HCT116 (cell line): ENCODE measurements at regions not wholly inside any gene's neighbourhood (a gene's known extent, or its start where the extent isn't known, plus 50 kb on each side); places are given as distances from the start of the nearest gene placed in this dataset.

Experiments used
- CBX3 ChIP-seq: IDR thresholded peaks from 2 replicates; pipeline ENCODE4 v1.6.1; 2012; ENCODE audit warnings: low read depth
- EGR1 ChIP-seq: IDR thresholded peaks from 2 replicates; pipeline ENCODE4 v1.6.1; 2012; ENCODE audit warnings: low read depth
- EZH2 ChIP-seq: fragments of 200-600 bp; sonication (generic); IDR thresholded peaks from 2 replicates; pipeline ENCODE4 v1.6.1; 2017; ENCODE audit warnings: antibody characterized with exemption, mixed run types
- EZH2phosphoT487 ChIP-seq: fragments of 200-600 bp; IDR thresholded peaks from 2 replicates; pipeline ENCODE4 v1.6.1; 2018; ENCODE audit warnings: antibody characterized with exemption, borderline replicate concordance
- JUND ChIP-seq: IDR thresholded peaks from 2 replicates; pipeline ENCODE4 v1.6.1; 2012
- MAX ChIP-seq: IDR thresholded peaks from 2 replicates; pipeline ENCODE4 v1.6.1; 2012
- POLR2A ChIP-seq: IDR thresholded peaks from 2 replicates; pipeline ENCODE4 v1.7.0; 2011; ENCODE audit warnings: borderline replicate concordance; ENCODE audit not compliant: insufficient read depth, insufficient read length; ENCODE audit errors: extremely low read depth
- POLR2AphosphoS5 ChIP-seq: IDR thresholded peaks from 2 replicates; pipeline ENCODE4 v1.6.1; 2011; ENCODE audit warnings: mild to moderate bottlenecking, low read depth, low read length, moderate library complexity
- REST ChIP-seq: IDR thresholded peaks from 2 replicates; pipeline ENCODE4 v1.6.1; 2012; ENCODE audit warnings: low read depth
- SIN3A ChIP-seq: IDR thresholded peaks from 2 replicates; pipeline ENCODE4 v1.6.1; 2012; ENCODE audit warnings: low read depth
- TCF7L2 ChIP-seq: IDR thresholded peaks from 2 replicates; pipeline ENCODE4 v1.7.0; 2011; ENCODE audit warnings: borderline replicate concordance, inconsistent platforms; ENCODE audit not compliant: insufficient read depth, insufficient read length; ENCODE audit errors: extremely low read depth
- ZFX ChIP-seq: fragments of 450-650 bp; IDR thresholded peaks from 2 replicates; pipeline ENCODE4 v1.6.1; 2017
- TF ChIP-seq, protein P1 (sequence below), 3 experiments: fragments of 200-600 bp in 1 of 3; sonication (generic) in 1 of 3; IDR thresholded peaks in 2 of 3; conservative IDR thresholded peaks in 1 of 3; 2 replicates each; pipeline ENCODE4 v1.5.1; 2012 to 2017; ENCODE audit warnings: low read depth in 2 of 3, low read length in 2 of 3, antibody characterized with exemption in 1 of 3, borderline replicate concordance in 1 of 3, control low read depth in 1 of 3, mild to moderate bottlenecking in 1 of 3, mixed read lengths in 1 of 3, mixed run types in 1 of 3, moderate library complexity in 1 of 3; ENCODE audit not compliant: insufficient read depth in 1 of 3

DNA sequence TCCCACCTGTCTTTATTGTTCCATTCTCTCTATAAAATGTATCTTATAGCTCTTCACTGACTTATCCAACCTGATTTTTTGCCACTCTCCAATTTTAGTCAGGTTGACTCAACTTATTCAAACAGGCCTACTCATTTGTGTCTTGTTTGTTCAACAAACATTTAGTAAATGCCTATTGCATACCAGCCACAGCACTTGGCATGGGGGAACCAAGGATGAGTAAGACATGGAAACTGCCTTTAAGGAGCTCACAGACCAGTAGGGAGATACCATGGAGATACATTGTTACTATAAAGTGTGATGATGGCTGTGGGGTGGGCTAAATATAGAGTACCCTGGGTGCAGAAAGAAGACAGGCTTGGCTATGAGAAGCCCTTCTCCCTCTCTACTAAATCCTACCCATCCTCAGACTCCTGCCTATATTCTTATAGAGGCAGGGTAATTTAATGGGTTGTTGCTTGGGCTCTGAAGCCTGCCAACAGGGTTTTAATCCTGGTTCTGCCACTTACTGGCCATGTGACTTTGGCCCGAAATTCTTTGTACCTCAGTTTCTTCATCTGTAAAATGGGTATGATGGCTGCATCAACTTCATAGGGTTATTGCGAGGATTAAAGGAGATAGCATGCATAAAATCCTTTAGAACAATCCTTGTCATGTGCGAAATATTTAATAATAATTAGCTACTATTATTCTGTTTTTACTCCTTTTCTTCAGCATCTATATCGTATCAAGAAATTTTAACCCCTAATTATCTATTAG is 348.5 kb upstream of the UMPS start:
- no peak for TF ChIP-seq ZFX
- TF ChIP-seq EGR1: no peak
- TF ChIP-seq, protein P1, sequence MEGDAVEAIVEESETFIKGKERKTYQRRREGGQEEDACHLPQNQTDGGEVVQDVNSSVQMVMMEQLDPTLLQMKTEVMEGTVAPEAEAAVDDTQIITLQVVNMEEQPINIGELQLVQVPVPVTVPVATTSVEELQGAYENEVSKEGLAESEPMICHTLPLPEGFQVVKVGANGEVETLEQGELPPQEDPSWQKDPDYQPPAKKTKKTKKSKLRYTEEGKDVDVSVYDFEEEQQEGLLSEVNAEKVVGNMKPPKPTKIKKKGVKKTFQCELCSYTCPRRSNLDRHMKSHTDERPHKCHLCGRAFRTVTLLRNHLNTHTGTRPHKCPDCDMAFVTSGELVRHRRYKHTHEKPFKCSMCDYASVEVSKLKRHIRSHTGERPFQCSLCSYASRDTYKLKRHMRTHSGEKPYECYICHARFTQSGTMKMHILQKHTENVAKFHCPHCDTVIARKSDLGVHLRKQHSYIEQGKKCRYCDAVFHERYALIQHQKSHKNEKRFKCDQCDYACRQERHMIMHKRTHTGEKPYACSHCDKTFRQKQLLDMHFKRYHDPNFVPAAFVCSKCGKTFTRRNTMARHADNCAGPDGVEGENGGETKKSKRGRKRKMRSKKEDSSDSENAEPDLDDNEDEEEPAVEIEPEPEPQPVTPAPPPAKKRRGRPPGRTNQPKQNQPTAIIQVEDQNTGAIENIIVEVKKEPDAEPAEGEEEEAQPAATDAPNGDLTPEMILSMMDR (IDR thresholded peaks at IDR 0.05 in 2 of 3, conservative IDR thresholded peaks at IDR 0.05 in 1 of 3; ENCODE audit: borderline replicate concordance in 1 of 3, insufficient read depth in 1 of 3, low read depth in 2 of 3, low read length in 2 of 3): no peak
- TF ChIP-seq POLR2AphosphoS5: no peak
- no peak for TF ChIP-seq SIN3A
- TF ChIP-seq TCF7L2: no peak
- no peak for TF ChIP-seq POLR2A
- TF ChIP-seq CBX3: no peak
- TF ChIP-seq EZH2: no peak
- no peak for TF ChIP-seq JUND
- no peak for TF ChIP-seq REST
- TF ChIP-seq MAX: no peak
- TF ChIP-seq EZH2phosphoT487: no peak
